ENCODE measurements at regions not wholly inside any gene's neighbourhood (a gene's known extent, or its start where the extent isn't known, plus 50 kb on each side); places are given as distances from the start of the nearest gene placed in this dataset.
A peak's percentile ranks its signal among the peaks of the same experiment; 100 is the strongest.

DNA sequence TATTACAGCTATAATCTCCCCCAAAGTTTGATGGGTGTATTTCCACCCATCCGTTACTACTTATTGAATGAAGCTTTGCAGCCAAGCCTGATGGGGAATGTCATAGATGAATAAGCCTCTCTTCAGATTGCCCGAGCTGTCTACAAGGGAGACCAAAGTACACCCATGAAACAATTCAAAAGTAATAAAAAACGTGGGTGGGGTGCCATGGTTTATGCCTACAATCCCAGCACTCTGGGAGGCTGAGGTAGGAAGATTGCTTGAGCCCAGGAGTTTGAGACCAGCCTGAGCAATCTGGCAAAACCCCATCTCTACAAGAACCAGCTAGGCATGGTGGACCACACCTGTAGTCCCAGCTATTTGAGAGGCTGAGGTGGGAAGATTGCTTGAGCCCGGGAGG, 419.2 kb downstream of the FGF9 start:
- no peak for TF ChIP-seq CTCF (IDR thresholded peaks at IDR 0.05)
- H3K27me3 ChIP-seq: peaks cover 0 to 3% (median 0%) of the 10 kb centered on the region in 7 donors
- H3K36me3 ChIP-seq: no peaks in the 10 kb centered on the region
- intact Hi-C loops (cut with DNase I): no loop called here
- ATAC-seq (no peak), DNase-seq (no peak)
- 69 to 71% methylated on average over 4 of the region's 4 CpGs for WGBS, 2 donors
- H3K9me3 ChIP-seq: peaks cover 0 to 3% (median 0%) of the 10 kb centered on the region in 11 donors
- no peak overlapping the region for H3K4me3 ChIP-seq
- H3K4me1 ChIP-seq: no peaks in the 10 kb centered on the region
- no peak overlapping the region for H3K27ac ChIP-seq

DNA sequence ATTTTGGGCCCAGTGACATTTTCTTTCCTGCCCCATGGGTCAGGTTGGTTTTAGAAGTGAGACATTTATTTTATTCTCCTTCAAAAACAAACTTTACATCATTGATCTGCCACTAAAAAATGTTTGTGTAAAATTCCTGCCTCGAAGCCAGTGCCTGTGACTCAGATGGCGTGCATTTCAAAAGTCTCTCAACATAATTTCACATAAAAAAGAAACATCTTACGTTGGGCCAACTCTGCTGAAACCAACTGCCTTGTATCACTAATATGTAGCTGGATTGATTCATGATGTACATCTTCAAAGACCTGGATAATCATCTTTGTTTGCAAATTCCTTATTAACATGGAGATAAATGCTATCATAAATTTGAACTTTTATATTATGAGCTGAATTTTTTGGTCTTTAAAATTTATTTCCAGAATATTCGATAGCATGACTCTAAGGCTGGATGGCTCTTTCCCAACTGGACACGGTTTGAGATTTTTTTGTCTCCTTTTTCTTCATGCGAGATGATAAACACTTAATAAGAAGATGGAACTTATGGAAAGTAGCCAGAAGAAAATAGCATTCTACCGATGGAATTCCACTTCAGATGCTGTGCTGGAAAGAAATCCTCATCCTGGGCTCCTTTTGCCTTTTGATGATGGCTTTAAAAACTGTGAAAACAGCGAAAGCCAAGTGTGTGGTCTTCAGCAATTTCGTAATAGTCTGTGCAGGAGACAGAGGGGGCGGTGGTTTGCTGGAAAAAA, 420.5 kb downstream of the FGF9 start:
- TF ChIP-seq CTCF (IDR thresholded peaks at IDR 0.05): no peak
- Histone ChIP-seq H3K9me3 (peaks cover 0 to 5% (median 0%) of the 10 kb centered on the region in 11 donors), H3K27me3 (no peaks in the 10 kb centered on the region), H3K36me3 (no peaks in the 10 kb centered on the region), H3K4me1 (no peaks in the 10 kb centered on the region), H3K4me3 (no peak overlapping the region), H3K27ac (peak overlapping the region in 1 of 10 donors; percentile 48)
- WGBS, 2 donors: 63 to 74% methylated on average over 10 of the region's 10 CpGs
- intact Hi-C loops (cut with DNase I): no loop called here
- ATAC-seq: peak in 4 of 8 donors; percentile 37 to 65 (median 49)
- DNase-seq: no peak

GRCh38 chr13:22091971-22092300, 421.1 kb downstream of the FGF9 start:
- Histone ChIP-seq H3K4me1 (no peaks in the 10 kb centered on the region), H3K9me3 (peaks cover 0 to 5% (median 0%) of the 10 kb centered on the region in 11 donors), H3K27ac (no peak overlapping the region), H3K36me3 (no peaks in the 10 kb centered on the region), H3K27me3 (no peaks in the 10 kb centered on the region), H3K4me3 (no peak overlapping the region)
- 77 to 79% methylated on average over 6 of the region's 6 CpGs for WGBS, 2 donors
- DNase-seq: no peak
- no peak for TF ChIP-seq CTCF (IDR thresholded peaks at IDR 0.05)
- intact Hi-C loops (cut with DNase I): no loop called here
- peak in 1 of 8 donors; percentile 9 for ATAC-seq

DNA sequence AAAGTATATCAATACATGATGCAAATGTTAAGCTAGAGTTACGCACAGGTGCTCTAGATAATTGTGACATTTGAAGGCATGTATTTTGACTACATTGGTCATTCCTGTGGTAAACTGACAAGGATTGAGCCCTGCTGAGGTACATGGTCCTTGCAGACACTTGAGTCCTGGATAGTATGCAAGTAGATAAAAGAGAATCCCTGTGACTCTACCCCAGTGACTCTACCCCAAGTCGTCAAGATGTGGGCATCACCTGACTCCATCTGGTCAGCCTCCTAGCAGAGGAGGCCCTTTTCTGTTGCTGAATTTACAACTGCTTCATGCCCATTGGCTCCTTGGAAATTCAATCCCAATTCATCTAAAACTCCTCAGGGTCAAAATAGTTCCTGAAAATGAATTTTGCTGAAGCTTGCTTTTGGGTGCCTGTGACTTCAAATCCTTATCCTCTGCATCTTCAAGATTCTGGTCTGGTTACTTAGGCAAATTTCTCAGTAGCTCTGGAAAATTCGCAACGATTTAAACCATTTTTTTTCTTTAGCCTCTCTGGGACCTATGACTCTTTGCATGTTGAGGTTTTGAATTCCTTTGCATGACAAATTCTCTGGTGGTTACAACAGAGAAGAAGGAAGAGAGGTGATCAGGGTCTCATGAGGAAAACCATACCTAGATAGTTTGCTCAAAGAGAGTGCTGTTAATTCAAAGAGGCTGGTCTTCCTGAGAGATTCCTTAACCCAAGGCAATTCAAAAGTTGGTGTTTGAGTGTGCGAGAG, 422.1 kb downstream of the FGF9 start:
- H3K36me3 ChIP-seq: no peaks in the 10 kb centered on the region

More for the DNA sequence above, 422.1 kb downstream of the FGF9 start:
- no peak for DNase-seq
- WGBS, 2 donors: 87 to 92% methylated on average over 5 of the region's 5 CpGs
- no peak overlapping the region for H3K27ac ChIP-seq
- H3K4me1 ChIP-seq: no peaks in the 10 kb centered on the region
- H3K9me3 ChIP-seq: peaks cover 0 to 5% (median 0%) of the 10 kb centered on the region in 11 donors
- no peak for TF ChIP-seq CTCF (IDR thresholded peaks at IDR 0.05)
- intact Hi-C loops (cut with DNase I): no loop called here
- H3K4me3 ChIP-seq: no peak overlapping the region
- no peak for ATAC-seq
- H3K27me3 ChIP-seq: no peaks in the 10 kb centered on the region
